DMS53 treated with DMSO at 0.1 percent for 48 hours (cell line): ENCODE measurements at regions not wholly inside any gene's neighbourhood (a gene's known extent, or its start where the extent isn't known, plus 50 kb on each side); places are given as distances from the start of the nearest gene placed in this dataset.

Experiments
- DNase-seq: peaks from one replicate; lab custom pipeline; 2025; ENCODE audit not compliant: unreplicated experiment; lab: John Stamatoyannopoulos, UW

- no peak for DNase-seq
These were observed 264.6 kb downstream of the NDUFS4 start for GRCh38 chr5:53825016-53825415.

GRCh38 chr5:53825926-53826325 lies 265.5 kb downstream of the NDUFS4 start:
- no peak for DNase-seq

GRCh38 chr5:53826504-53826903 lies 266.1 kb downstream of the NDUFS4 start:
- no peak for DNase-seq

GRCh38 chr5:53827211-53827651 lies 266.8 kb downstream of the NDUFS4 start:
- DNase-seq, result no peak

- no peak for DNase-seq
These were observed 271.1 kb downstream of the NDUFS4 start for GRCh38 chr5:53831496-53831895.
